ENCODE measurements at regions not wholly inside any gene's neighbourhood (a gene's known extent, or its start where the extent isn't known, plus 50 kb on each side); places are given as distances from the start of the nearest gene placed in this dataset.
A peak's percentile ranks its signal among the peaks of the same experiment; 100 is the strongest.

DNA sequence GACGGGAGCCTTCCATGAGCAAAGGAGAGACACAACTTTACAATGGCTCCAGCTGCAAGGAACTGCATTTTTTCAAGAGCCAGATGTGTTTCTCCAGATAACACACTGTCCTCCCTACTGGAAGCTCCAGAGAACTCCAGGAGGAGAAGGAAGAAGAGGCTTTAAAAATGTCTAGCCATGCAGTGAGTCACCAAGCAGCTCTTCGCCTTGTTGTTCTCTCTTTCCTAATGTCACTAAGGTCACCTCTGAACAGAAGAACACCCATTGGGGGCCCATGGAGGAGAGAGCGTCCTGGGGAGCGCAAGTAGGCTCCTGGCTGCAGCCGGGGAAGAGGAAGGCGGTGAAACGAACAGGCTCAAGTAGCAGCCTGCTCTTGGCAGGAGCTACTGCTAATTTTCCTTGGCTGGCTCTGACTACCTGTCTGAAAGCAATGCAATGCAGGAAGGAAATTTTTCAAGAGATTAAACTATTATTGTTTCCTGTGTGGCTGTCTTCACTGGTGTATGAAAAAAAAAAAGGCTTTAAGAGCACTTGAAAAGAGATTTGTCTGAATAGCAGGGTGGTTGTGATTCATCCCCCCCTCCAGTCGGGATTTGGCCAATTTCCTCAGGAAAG lies 321.9 kb downstream of the SETD4 start:
- WGBS, 2 donors, result 47 to 61% methylated on average over 8 of the region's 8 CpGs
- intact Hi-C loops (cut with DNase I), result no loop called here
- FAIRE-seq (no peak), DNase-seq (peak in 1 of 6 donors; percentile 26), ATAC-seq (peak; percentile 50 to 79 (median 72))
- no peak overlapping the region for H3K4me3 ChIP-seq
- TF ChIP-seq, protein P1, sequence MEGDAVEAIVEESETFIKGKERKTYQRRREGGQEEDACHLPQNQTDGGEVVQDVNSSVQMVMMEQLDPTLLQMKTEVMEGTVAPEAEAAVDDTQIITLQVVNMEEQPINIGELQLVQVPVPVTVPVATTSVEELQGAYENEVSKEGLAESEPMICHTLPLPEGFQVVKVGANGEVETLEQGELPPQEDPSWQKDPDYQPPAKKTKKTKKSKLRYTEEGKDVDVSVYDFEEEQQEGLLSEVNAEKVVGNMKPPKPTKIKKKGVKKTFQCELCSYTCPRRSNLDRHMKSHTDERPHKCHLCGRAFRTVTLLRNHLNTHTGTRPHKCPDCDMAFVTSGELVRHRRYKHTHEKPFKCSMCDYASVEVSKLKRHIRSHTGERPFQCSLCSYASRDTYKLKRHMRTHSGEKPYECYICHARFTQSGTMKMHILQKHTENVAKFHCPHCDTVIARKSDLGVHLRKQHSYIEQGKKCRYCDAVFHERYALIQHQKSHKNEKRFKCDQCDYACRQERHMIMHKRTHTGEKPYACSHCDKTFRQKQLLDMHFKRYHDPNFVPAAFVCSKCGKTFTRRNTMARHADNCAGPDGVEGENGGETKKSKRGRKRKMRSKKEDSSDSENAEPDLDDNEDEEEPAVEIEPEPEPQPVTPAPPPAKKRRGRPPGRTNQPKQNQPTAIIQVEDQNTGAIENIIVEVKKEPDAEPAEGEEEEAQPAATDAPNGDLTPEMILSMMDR (IDR thresholded peaks at IDR 0.05), result no peak
- H3K4me1 ChIP-seq, result peaks cover 0 to 9% (median 0%) of the 10 kb centered on the region in 3 donors
- H3K27ac ChIP-seq, result peak overlapping the region in 3 of 4 donors; percentile 7 to 48 (median 38)
- H3K9me3 ChIP-seq, result no peaks in the 10 kb centered on the region
- no peaks in the 10 kb centered on the region for H3K36me3 ChIP-seq
- no peaks in the 10 kb centered on the region for H3K27me3 ChIP-seq

DNA sequence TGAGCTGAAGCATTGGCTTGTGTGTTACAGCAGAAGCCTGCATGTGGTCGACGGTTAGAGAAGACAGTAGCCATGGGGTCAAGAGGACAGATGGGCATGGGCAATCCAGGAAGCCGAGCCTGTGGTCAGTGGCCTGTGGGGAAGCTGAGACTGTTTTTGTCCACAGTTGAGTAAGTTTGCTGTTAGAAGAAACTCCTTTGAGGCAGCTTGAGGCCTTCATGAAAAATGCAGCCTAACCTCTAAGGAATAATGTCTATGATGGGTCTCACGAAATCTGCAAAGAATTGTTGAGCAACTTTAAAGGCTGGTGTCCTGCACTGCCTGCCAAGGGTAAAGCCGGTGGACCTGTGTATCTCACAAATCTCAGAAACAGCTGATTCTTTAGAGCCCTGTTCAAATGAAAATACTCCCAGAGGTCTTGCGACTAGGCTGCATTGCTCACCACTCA lies 322.4 kb downstream of the SETD4 start:
- Histone ChIP-seq H3K27ac (peak overlapping the region in 2 of 4 donors; percentile 38 to 48), H3K4me3 (no peak overlapping the region), H3K36me3 (no peaks in the 10 kb centered on the region), H3K9me3 (no peaks in the 10 kb centered on the region), H3K4me1 (peaks cover 0 to 9% (median 0%) of the 10 kb centered on the region in 3 donors), H3K27me3 (no peaks in the 10 kb centered on the region)
- DNase-seq (no peak), FAIRE-seq (no peak), ATAC-seq (peak; percentile 13 to 64 (median 52))
- TF ChIP-seq, protein P1 (IDR thresholded peaks at IDR 0.05), result no peak
- 73 to 76% methylated on average over 6 of the region's 6 CpGs for WGBS, 2 donors
- intact Hi-C loops (cut with DNase I), result no loop called here

- intact Hi-C loops (cut with DNase I), result no loop called here
- TF ChIP-seq, protein P1 (IDR thresholded peaks at IDR 0.05), result no peak
- no peaks in the 10 kb centered on the region for H3K27me3 ChIP-seq
- no peaks in the 10 kb centered on the region for H3K36me3 ChIP-seq
- 74 to 78% methylated on average over 4 of the region's 4 CpGs for WGBS, 2 donors
- no peak for ATAC-seq
- no peak overlapping the region for H3K4me3 ChIP-seq
- peaks cover 0 to 9% (median 0%) of the 10 kb centered on the region in 3 donors for H3K4me1 ChIP-seq
- H3K27ac ChIP-seq, result no peak overlapping the region
- no peak for DNase-seq
- FAIRE-seq, result no peak
- H3K9me3 ChIP-seq, result no peaks in the 10 kb centered on the region
Measured at GRCh38 chr21:35737449-35737848, 322.9 kb downstream of the SETD4 start.

DNA sequence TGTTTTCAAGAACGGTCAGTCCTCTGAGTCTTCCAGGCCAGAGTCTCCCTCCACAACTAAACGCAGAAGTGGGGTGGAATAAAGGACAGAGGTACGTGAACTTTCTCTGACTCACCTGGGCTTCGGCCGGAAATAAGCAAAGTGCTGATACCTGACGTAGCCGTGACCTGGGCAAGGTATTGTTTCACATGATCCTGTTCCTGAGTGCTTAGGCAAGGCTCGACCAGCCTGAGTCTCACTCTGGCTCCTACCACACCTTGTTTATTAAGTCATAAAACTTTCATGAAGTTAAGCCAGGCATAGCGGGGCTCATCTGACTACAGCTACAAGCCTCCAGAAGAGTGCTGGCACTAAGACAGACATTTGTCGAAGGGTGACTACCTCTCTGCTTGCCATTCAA lies 327.5 kb downstream of the SETD4 start:
- ATAC-seq, result no peak
- H3K36me3 ChIP-seq, result no peaks in the 10 kb centered on the region
- H3K27ac ChIP-seq, result no peak overlapping the region
- intact Hi-C loops (cut with DNase I), result no loop called here
- no peaks in the 10 kb centered on the region for H3K4me1 ChIP-seq
- no peaks in the 10 kb centered on the region for H3K9me3 ChIP-seq
- no peak for DNase-seq
- TF ChIP-seq, protein P1 (IDR thresholded peaks at IDR 0.05), result no peak
- WGBS, 2 donors, result 90 to 91% methylated on average over 10 of the region's 10 CpGs
- H3K4me3 ChIP-seq, result no peak overlapping the region
- no peaks in the 10 kb centered on the region for H3K27me3 ChIP-seq
- no peak for FAIRE-seq

- intact Hi-C loops (cut with DNase I), result no loop called here
- TF ChIP-seq, protein P1 (IDR thresholded peaks at IDR 0.05), result no peak
- Histone ChIP-seq H3K4me1 (no peaks in the 10 kb centered on the region), H3K9me3 (no peaks in the 10 kb centered on the region), H3K36me3 (no peaks in the 10 kb centered on the region), H3K27ac (no peak overlapping the region), H3K4me3 (no peak overlapping the region), H3K27me3 (no peaks in the 10 kb centered on the region)
- no peak for ATAC-seq
- whole genome bisulfite sequencing, 2 donors, result 87 to 89% methylated on average over 8 of the region's 8 CpGs
- FAIRE-seq, result no peak
- no peak for DNase-seq
Measured at GRCh38 chr21:35730325-35730724, 330.0 kb downstream of the SETD4 start.

All from pancreas (tissue), 10 donors.